Suprapubic skin (tissue), 4 donors: ENCODE measurements at regions not wholly inside any gene's neighbourhood (a gene's known extent, or its start where the extent isn't known, plus 50 kb on each side); places are given as distances from the start of the nearest gene placed in this dataset.

ENCODE experiments used
- EP300 ChIP-seq: sonication (generic); formaldehyde crosslinking; IDR thresholded peaks from one replicate; pipeline ENCODE4 v1.6.1; 2017; ENCODE audit warnings: antibody characterized with exemption
- POLR2A ChIP-seq, 2 donors: fragments of 450-650 bp; IDR thresholded peaks; one replicate each; pipeline ENCODE4 v1.6.1; 2017; ENCODE audit warnings: antibody characterized with exemption in 2 of 2, mild to moderate bottlenecking in 2 of 2, moderate library complexity in 2 of 2
- POLR2AphosphoS5 ChIP-seq, 3 donors: sonication (generic); formaldehyde crosslinking; IDR thresholded peaks; one replicate each; pipeline ENCODE4 v1.6.1; 2017; ENCODE audit warnings: antibody characterized with exemption in 3 of 3
- TF ChIP-seq, protein P1 (sequence below), 2 donors: fragments of 200-600 bp in 1 of 2; fragments of 450-650 bp in 1 of 2; sonication (generic) in 1 of 2; IDR thresholded peaks; one replicate each; pipeline ENCODE4 v1.5.1; 2016 to 2019; ENCODE audit warnings: antibody characterized with exemption in 2 of 2, mild to moderate bottlenecking in 1 of 2, moderate library complexity in 1 of 2

DNA sequence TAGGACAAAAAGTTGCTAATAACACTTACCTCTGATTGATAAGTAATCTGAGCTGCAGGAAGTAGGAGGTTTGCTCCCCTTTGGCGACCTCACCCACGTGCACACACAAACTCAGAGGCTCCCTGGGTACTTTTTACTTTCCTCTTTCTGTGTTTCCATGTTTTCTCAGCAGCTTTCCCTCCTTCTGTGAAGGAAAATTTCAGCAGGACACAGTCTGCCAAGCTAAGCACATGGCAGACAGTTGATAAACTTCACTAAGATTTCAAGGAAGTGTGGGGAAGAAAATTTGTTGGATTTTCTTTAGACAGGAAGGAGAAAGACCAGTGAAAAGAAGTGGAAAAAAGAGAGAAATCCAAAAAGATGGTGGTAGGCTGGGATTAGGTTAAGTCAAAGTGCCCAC is 215.5 kb upstream of the ARG1 start:
- TF ChIP-seq, protein P1, sequence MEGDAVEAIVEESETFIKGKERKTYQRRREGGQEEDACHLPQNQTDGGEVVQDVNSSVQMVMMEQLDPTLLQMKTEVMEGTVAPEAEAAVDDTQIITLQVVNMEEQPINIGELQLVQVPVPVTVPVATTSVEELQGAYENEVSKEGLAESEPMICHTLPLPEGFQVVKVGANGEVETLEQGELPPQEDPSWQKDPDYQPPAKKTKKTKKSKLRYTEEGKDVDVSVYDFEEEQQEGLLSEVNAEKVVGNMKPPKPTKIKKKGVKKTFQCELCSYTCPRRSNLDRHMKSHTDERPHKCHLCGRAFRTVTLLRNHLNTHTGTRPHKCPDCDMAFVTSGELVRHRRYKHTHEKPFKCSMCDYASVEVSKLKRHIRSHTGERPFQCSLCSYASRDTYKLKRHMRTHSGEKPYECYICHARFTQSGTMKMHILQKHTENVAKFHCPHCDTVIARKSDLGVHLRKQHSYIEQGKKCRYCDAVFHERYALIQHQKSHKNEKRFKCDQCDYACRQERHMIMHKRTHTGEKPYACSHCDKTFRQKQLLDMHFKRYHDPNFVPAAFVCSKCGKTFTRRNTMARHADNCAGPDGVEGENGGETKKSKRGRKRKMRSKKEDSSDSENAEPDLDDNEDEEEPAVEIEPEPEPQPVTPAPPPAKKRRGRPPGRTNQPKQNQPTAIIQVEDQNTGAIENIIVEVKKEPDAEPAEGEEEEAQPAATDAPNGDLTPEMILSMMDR (IDR thresholded peaks at IDR 0.05): no peak
- TF ChIP-seq POLR2A (IDR thresholded peaks at IDR 0.05): no peak
- no peak for TF ChIP-seq POLR2AphosphoS5 (IDR thresholded peaks at IDR 0.05)
- TF ChIP-seq EP300: no peak
